Esophagus muscularis mucosa (tissue), 4 donors: ENCODE measurements at regions not wholly inside any gene's neighbourhood (a gene's known extent, or its start where the extent isn't known, plus 50 kb on each side); places are given as distances from the start of the nearest gene placed in this dataset.

Source experiments
- DNase-seq: peaks from one replicate; pipeline ENCODE4 v3.0.0-alpha.2; 2017; ENCODE audit errors: extremely low spot score
- H3K27ac ChIP-seq, 4 donors: fragments of 200-600 bp; sonication (generic); replicated peaks in 1 of 4; 1 replicate in 3 of 4; 2 replicates in 1 of 4; pipeline ENCODE4 v1.5.1; 2016 to 2019; ENCODE audit warnings: mild to moderate bottlenecking in 1 of 4
- H3K27me3 ChIP-seq, 4 donors: fragments of 200-600 bp; sonication (generic); one replicate each; pipeline versions ENCODE4 v1.5.1 to v1.6.0; 2016 to 2019
- H3K36me3 ChIP-seq, 4 donors: fragments of 200-600 bp; sonication (generic); one replicate each; pipeline ENCODE4 v1.5.1; 2016 to 2019
- H3K4me1 ChIP-seq, 4 donors: fragments of 200-600 bp; sonication (generic); one replicate each; pipeline ENCODE4 v1.5.1; 2016 to 2019
- H3K4me3 ChIP-seq, 4 donors: fragments of 200-600 bp; sonication (generic); 1 replicate in 2 of 4; 2 replicates in 2 of 4; pipeline ENCODE4 v1.5.1; 2016 to 2019; ENCODE audit warnings: mild to moderate bottlenecking in 4 of 4, moderate library complexity in 1 of 4
- H3K9me3 ChIP-seq, 4 donors: fragments of 200-600 bp; sonication (generic); 1 replicate in 3 of 4; 2 replicates in 1 of 4; pipeline ENCODE4 v1.5.1; 2016 to 2019
- CTCF ChIP-seq, 3 experiments: fragments of 200-600 bp in 2 of 3; fragments of 450-650 bp in 1 of 3; sonication (generic) in 2 of 3; IDR thresholded peaks; one replicate each; pipeline ENCODE4 v1.5.1; 2017 to 2019; ENCODE audit warnings: antibody characterized with exemption in 3 of 3, mild to moderate bottlenecking in 2 of 3, moderate library complexity in 1 of 3
- EP300 ChIP-seq: sonication (generic); formaldehyde crosslinking; IDR thresholded peaks from one replicate; pipeline ENCODE4 v1.6.1; 2017; ENCODE audit warnings: antibody characterized with exemption
- POLR2A ChIP-seq: fragments of 450-650 bp; IDR thresholded peaks from one replicate; pipeline ENCODE4 v1.6.1; 2017; ENCODE audit warnings: antibody characterized with exemption, moderate library complexity, mild to moderate bottlenecking, low read depth
- POLR2AphosphoS5 ChIP-seq, 2 donors: sonication (generic); formaldehyde crosslinking; IDR thresholded peaks; one replicate each; pipeline ENCODE4 v1.6.1; 2017; ENCODE audit warnings: antibody characterized with exemption in 2 of 2
- WGBS: methylation state at CpG from one replicate; pipeline ENCODE4 v1.1.5; 2018; 5-methylcytosine and 5-hydroxymethylcytosine counted together
- intact Hi-C: fragments of 100-400 bp; cut with DNase I; formaldehyde crosslinking; loops from one replicate; pipeline ENCODE4 v1.15.1; 2023

- TF ChIP-seq POLR2A = no peak
- TF ChIP-seq EP300 = no peak
- no peak for TF ChIP-seq CTCF (IDR thresholded peaks at IDR 0.05)
- no peak for TF ChIP-seq POLR2AphosphoS5 (IDR thresholded peaks at IDR 0.05)
- no peak for DNase-seq
- Histone ChIP-seq H3K36me3 (no peaks in the 10 kb centered on the region), H3K4me1 (peaks cover 19 to 59% (median 57%) of the 10 kb centered on the region in 4 donors), H3K27me3 (no peaks in the 10 kb centered on the region), H3K9me3 (no peaks in the 10 kb centered on the region), H3K4me3 (no peak overlapping the region), H3K27ac (no peak overlapping the region)
- 92% methylated on average over 13 of the region's 13 CpGs for WGBS
- intact Hi-C loops = no loop called here
Observed at GRCh38 chr16:85386467-85387170, 226.5 kb upstream of the GSE1 start.

- Histone ChIP-seq H3K4me1 (peaks cover 14 to 59% (median 55%) of the 10 kb centered on the region in 4 donors), H3K4me3 (no peak overlapping the region), H3K9me3 (no peaks in the 10 kb centered on the region), H3K27ac (no peak overlapping the region), H3K27me3 (no peaks in the 10 kb centered on the region), H3K36me3 (no peaks in the 10 kb centered on the region)
- WGBS = 96% methylated on average over 11 of the region's 11 CpGs
- intact Hi-C loops = no loop called here
- TF ChIP-seq POLR2A (no peak), POLR2AphosphoS5 (IDR thresholded peaks at IDR 0.05) (no peak), CTCF (IDR thresholded peaks at IDR 0.05) (no peak), EP300 (no peak)
- no peak for DNase-seq
Observed at GRCh38 chr16:85387171-85387507, 226.0 kb upstream of the GSE1 start.

- TF ChIP-seq EP300 = no peak
- TF ChIP-seq POLR2A = no peak
- TF ChIP-seq POLR2AphosphoS5 (IDR thresholded peaks at IDR 0.05) = no peak
- TF ChIP-seq CTCF (IDR thresholded peaks at IDR 0.05) = no peak
- WGBS = 93% methylated on average over 2 of the region's 2 CpGs
- H3K27me3 ChIP-seq = no peaks in the 10 kb centered on the region
- intact Hi-C loops = no loop called here
- H3K27ac ChIP-seq = no peak overlapping the region
- H3K4me3 ChIP-seq = no peak overlapping the region
- no peaks in the 10 kb centered on the region for H3K9me3 ChIP-seq
- H3K4me1 ChIP-seq = peaks cover 12 to 54% (median 52%) of the 10 kb centered on the region in 4 donors
- H3K36me3 ChIP-seq = no peaks in the 10 kb centered on the region
- DNase-seq = no peak
Observed at GRCh38 chr16:85387731-85388295, 225.3 kb upstream of the GSE1 start.

- no peak for DNase-seq
- Histone ChIP-seq H3K4me3 (no peak overlapping the region), H3K9me3 (no peaks in the 10 kb centered on the region), H3K27ac (peak overlapping the region; percentile 76 to 84 (median 80)), H3K27me3 (no peaks in the 10 kb centered on the region), H3K4me1 (peaks cover 27 to 62% (median 56%) of the 10 kb centered on the region in 4 donors), H3K36me3 (no peaks in the 10 kb centered on the region)
- intact Hi-C loops = no loop called here
- TF ChIP-seq EP300 (no peak), CTCF (IDR thresholded peaks at IDR 0.05) (no peak), POLR2AphosphoS5 (IDR thresholded peaks at IDR 0.05) (no peak), POLR2A (no peak)
- 85% methylated on average over 11 of the region's 19 CpGs for WGBS
Observed at GRCh38 chr16:85389679-85390470, 223.2 kb upstream of the GSE1 start.
